Thyroid gland (tissue), 4 donors: ENCODE measurements at regions not wholly inside any gene's neighbourhood (a gene's known extent, or its start where the extent isn't known, plus 50 kb on each side); places are given as distances from the start of the nearest gene placed in this dataset.

Experiments
- POLR2A ChIP-seq, 2 donors: fragments of 450-650 bp; IDR thresholded peaks; one replicate each; pipeline ENCODE4 v1.6.1; 2017; ENCODE audit warnings: antibody characterized with exemption in 2 of 2, mild to moderate bottlenecking in 2 of 2, moderate library complexity in 1 of 2
- TF ChIP-seq, protein P1 (sequence below), 6 experiments: fragments of 200-600 bp in 3 of 6; fragments of 450-650 bp in 3 of 6; sonication (generic) in 3 of 6; IDR thresholded peaks; one replicate each; pipeline ENCODE4 v1.5.1; 2016 to 2019; ENCODE audit warnings: antibody characterized with exemption in 6 of 6, mild to moderate bottlenecking in 2 of 6, inconsistent platforms in 1 of 6, moderate library complexity in 1 of 6

DNA sequence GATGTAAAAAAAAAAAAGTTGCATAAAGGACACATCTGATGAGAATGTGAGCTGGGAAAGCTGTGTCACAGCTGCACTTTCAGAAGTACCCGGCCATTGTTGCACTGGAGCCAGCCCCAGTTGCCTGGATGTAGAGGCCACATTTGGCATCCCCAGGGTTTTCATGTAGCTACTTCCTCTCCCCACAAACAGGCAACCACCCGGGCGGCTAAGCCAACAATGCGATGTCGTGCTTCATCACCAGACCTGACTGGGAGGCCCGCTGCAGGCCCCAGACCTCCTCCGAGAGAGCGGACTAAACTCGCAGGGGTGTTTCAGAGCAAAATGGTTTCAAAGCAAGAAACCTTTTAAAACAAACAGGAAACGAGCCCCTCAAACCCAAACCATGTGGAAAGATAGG, 142.3 kb downstream of the TMCO5A start:
- TF ChIP-seq, protein P1, sequence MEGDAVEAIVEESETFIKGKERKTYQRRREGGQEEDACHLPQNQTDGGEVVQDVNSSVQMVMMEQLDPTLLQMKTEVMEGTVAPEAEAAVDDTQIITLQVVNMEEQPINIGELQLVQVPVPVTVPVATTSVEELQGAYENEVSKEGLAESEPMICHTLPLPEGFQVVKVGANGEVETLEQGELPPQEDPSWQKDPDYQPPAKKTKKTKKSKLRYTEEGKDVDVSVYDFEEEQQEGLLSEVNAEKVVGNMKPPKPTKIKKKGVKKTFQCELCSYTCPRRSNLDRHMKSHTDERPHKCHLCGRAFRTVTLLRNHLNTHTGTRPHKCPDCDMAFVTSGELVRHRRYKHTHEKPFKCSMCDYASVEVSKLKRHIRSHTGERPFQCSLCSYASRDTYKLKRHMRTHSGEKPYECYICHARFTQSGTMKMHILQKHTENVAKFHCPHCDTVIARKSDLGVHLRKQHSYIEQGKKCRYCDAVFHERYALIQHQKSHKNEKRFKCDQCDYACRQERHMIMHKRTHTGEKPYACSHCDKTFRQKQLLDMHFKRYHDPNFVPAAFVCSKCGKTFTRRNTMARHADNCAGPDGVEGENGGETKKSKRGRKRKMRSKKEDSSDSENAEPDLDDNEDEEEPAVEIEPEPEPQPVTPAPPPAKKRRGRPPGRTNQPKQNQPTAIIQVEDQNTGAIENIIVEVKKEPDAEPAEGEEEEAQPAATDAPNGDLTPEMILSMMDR (IDR thresholded peaks at IDR 0.05), result no peak
- no peak for TF ChIP-seq POLR2A (IDR thresholded peaks at IDR 0.05)
